GM23248 (cell line): ENCODE measurements at regions not wholly inside any gene's neighbourhood (a gene's known extent, or its start where the extent isn't known, plus 50 kb on each side); places are given as distances from the start of the nearest gene placed in this dataset.

Source experiments
- DNase-seq: peaks from one replicate; pipeline ENCODE4 v3.0.0-alpha.2; 2015
- H2AFZ ChIP-seq: fragments of 200-600 bp; sonication (generic); 2 replicates; pipeline ENCODE4 v1.6.1; 2016; ENCODE audit warnings: antibody characterized with exemption
- H3F3A ChIP-seq: fragments of 200-600 bp; sonication (generic); 2 replicates; pipeline ENCODE4 v1.6.1; 2016; ENCODE audit warnings: mild to moderate bottlenecking, antibody characterized with exemption, mixed run types; ENCODE audit not compliant: insufficient read depth
- H3K27ac ChIP-seq: fragments of 200-600 bp; sonication (generic); 2 replicates; pipeline ENCODE4 v1.5.1; 2016; ENCODE audit warnings: mild to moderate bottlenecking
- H3K27me3 ChIP-seq: fragments of 200-600 bp; sonication (generic); replicated peaks from 2 replicates; pipeline ENCODE4 v1.6.1; 2016; ENCODE audit warnings: mild to moderate bottlenecking; ENCODE audit not compliant: insufficient read depth
- H3K36me3 ChIP-seq: fragments of 200-600 bp; sonication (generic); 2 replicates; pipeline ENCODE4 v1.6.1; 2016; ENCODE audit warnings: low read depth, mild to moderate bottlenecking
- H3K4me1 ChIP-seq: fragments of 200-600 bp; sonication (generic); 2 replicates; pipeline ENCODE4 v1.6.1; 2016; ENCODE audit warnings: mild to moderate bottlenecking; ENCODE audit not compliant: insufficient read depth
- H3K4me2 ChIP-seq: fragments of 200-600 bp; sonication (generic); one replicate; pipeline ENCODE4 v1.6.1; 2016; ENCODE audit warnings: mild to moderate bottlenecking; ENCODE audit not compliant: unreplicated experiment
- H3K4me3 ChIP-seq: fragments of 200-600 bp; sonication (generic); 2 replicates; pipeline ENCODE4 v1.5.1; 2016; ENCODE audit warnings: mild to moderate bottlenecking
- H3K79me2 ChIP-seq: fragments of 200-600 bp; sonication (generic); 2 replicates; pipeline ENCODE4 v1.6.1; 2016; ENCODE audit warnings: mild to moderate bottlenecking; ENCODE audit not compliant: insufficient read depth
- H3K9ac ChIP-seq: fragments of 200-600 bp; sonication (generic); 2 replicates; pipeline ENCODE4 v1.6.1; 2016; ENCODE audit warnings: mild to moderate bottlenecking
- H3K9me2 ChIP-seq: fragments of 200-600 bp; sonication (generic); 2 replicates; pipeline ENCODE4 v1.6.1; 2016; ENCODE audit warnings: mixed run types, mild to moderate bottlenecking, moderate library complexity; ENCODE audit not compliant: insufficient read depth
- H3K9me3 ChIP-seq: fragments of 200-600 bp; sonication (generic); one replicate; pipeline ENCODE4 v1.6.1; 2017; ENCODE audit warnings: low read depth
- H4K20me1 ChIP-seq: fragments of 200-600 bp; sonication (generic); 2 replicates; pipeline ENCODE4 v1.6.0; 2016; ENCODE audit not compliant: insufficient read depth
- EZH2 ChIP-seq: fragments of 200-600 bp; sonication (generic); IDR thresholded peaks from 2 replicates; pipeline ENCODE4 v1.6.1; 2018; ENCODE audit warnings: antibody characterized with exemption, mild to moderate bottlenecking; ENCODE audit not compliant: insufficient read depth, poor library complexity, severe bottlenecking
- EZH2phosphoT487 ChIP-seq: fragments of 200-600 bp; sonication (generic); IDR thresholded peaks from 2 replicates; pipeline ENCODE4 v1.6.1; 2018; ENCODE audit warnings: antibody characterized with exemption, moderate library complexity, mild to moderate bottlenecking, low read depth; ENCODE audit not compliant: insufficient read depth
- WGBS, 2 experiments: methylation state at CpG; one replicate each; pipeline ENCODE4 v1.1.6; 2015 to 2017; ENCODE audit warnings: low lambda C conversion rate in 2 of 2, low coverage in 1 of 2; ENCODE audit errors: missing lambda C conversion rate in 2 of 2; 5-methylcytosine and 5-hydroxymethylcytosine counted together
- in situ Hi-C: fragments of 300-500 bp; cut with MboI; formaldehyde crosslinking; loops from 2 replicates; pipeline ENCODE4 v1.15.0; 2020

GRCh38 chr18:55819448-55819847, 231.5 kb upstream of the TCF4 start:
- no peaks in the 10 kb centered on the region for H3K79me2 ChIP-seq
- DNase-seq = no peak
- no peak overlapping the region for H3K9ac ChIP-seq
- H3K27me3 ChIP-seq = no peaks in the 10 kb centered on the region
- H3F3A ChIP-seq = peaks cover 26% of the 10 kb centered on the region; the same call in 1 of the 2 replicates
- no peaks in the 10 kb centered on the region for H3K9me2 ChIP-seq
- in situ Hi-C loops = no loop called here
- no peak overlapping the region for H3K27ac ChIP-seq
- H3K9me3 ChIP-seq = no peaks in the 10 kb centered on the region
- H3K36me3 ChIP-seq = no peaks in the 10 kb centered on the region
- TF ChIP-seq EZH2phosphoT487 = no peak
- TF ChIP-seq EZH2 = no peak
- H3K4me2 ChIP-seq = no peak overlapping the region
- 97 to 98% methylated on average over 3 of the region's 3 CpGs for WGBS, 2 experiments
- no peak overlapping the region for H2AFZ ChIP-seq
- H4K20me1 ChIP-seq = no peaks in the 10 kb centered on the region
- no peak overlapping the region for H3K4me3 ChIP-seq
- peaks cover 31% of the 10 kb centered on the region for H3K4me1 ChIP-seq

- TF ChIP-seq EZH2 (no peak), EZH2phosphoT487 (no peak)
- no peaks in the 10 kb centered on the region for H3K9me3 ChIP-seq
- H3K27ac ChIP-seq = no peak overlapping the region
- H3K4me3 ChIP-seq = no peak overlapping the region
- WGBS, 2 experiments = 96 to 100% methylated on average over 1 of the region's 1 CpG
- H3F3A ChIP-seq = peaks cover 26% of the 10 kb centered on the region; the same call in 1 of the 2 replicates
- no peaks in the 10 kb centered on the region for H4K20me1 ChIP-seq
- no peaks in the 10 kb centered on the region for H3K27me3 ChIP-seq
- no peaks in the 10 kb centered on the region for H3K9me2 ChIP-seq
- H3K4me1 ChIP-seq = peaks cover 31% of the 10 kb centered on the region
- no peaks in the 10 kb centered on the region for H3K79me2 ChIP-seq
- H2AFZ ChIP-seq = no peak overlapping the region
- H3K9ac ChIP-seq = no peak overlapping the region
- no peaks in the 10 kb centered on the region for H3K36me3 ChIP-seq
- in situ Hi-C loops = no loop called here
- no peak overlapping the region for H3K4me2 ChIP-seq
- no peak for DNase-seq
Measured at GRCh38 chr18:55818284-55818683, 230.3 kb upstream of the TCF4 start.

GRCh38 chr18:55811925-55812324, 223.9 kb upstream of the TCF4 start:
- Histone ChIP-seq H3F3A (0 out of 2 replicates have a peak, but pooled peaks cover 6% of the 10 kb centered on the region), H4K20me1 (no peaks in the 10 kb centered on the region; the same call in 1 of the 2 replicates), H3K4me1 (peaks cover 15% of the 10 kb centered on the region), H2AFZ (no peak overlapping the region), H3K27me3 (no peaks in the 10 kb centered on the region), H3K4me2 (no peak overlapping the region), H3K9me3 (no peaks in the 10 kb centered on the region), H3K9me2 (no peaks in the 10 kb centered on the region), H3K9ac (no peak overlapping the region), H3K79me2 (no peaks in the 10 kb centered on the region), H3K4me3 (no peak overlapping the region), H3K36me3 (no peaks in the 10 kb centered on the region; the same call in 1 of the 2 replicates), H3K27ac (no peak overlapping the region)
- TF ChIP-seq EZH2 = no peak
- TF ChIP-seq EZH2phosphoT487 = no peak
- DNase-seq = no peak
- WGBS, 2 experiments = 91 to 93% methylated on average over 3 of the region's 3 CpGs
- in situ Hi-C loops = no loop called here

- Histone ChIP-seq H3F3A (no peaks in the 10 kb centered on the region), H3K9ac (no peak overlapping the region), H3K27me3 (no peaks in the 10 kb centered on the region), H3K9me3 (no peaks in the 10 kb centered on the region), H3K4me3 (no peak overlapping the region), H3K9me2 (no peaks in the 10 kb centered on the region), H3K36me3 (no peaks in the 10 kb centered on the region; the same call in 1 of the 2 replicates), H4K20me1 (no peaks in the 10 kb centered on the region; the same call in 1 of the 2 replicates), H3K79me2 (no peaks in the 10 kb centered on the region), H3K4me2 (no peak overlapping the region), H2AFZ (no peak overlapping the region), H3K4me1 (no peaks in the 10 kb centered on the region), H3K27ac (no peak overlapping the region)
- no peak for DNase-seq
- in situ Hi-C loops = no loop called here
- WGBS, 2 experiments = 93 to 95% methylated on average over 3 of the region's 3 CpGs
- TF ChIP-seq EZH2 (no peak), EZH2phosphoT487 (no peak)
Measured at GRCh38 chr18:55805666-55806065, 217.7 kb upstream of the TCF4 start.

- in situ Hi-C loops = loop anchor here (25.0 kb wide), 1 partner anchor 558 kb away; no protein-coding TSS in a partner anchor
- Histone ChIP-seq H3K9me3 (no peaks in the 10 kb centered on the region), H2AFZ (peak overlapping the region; percentile 67), H3F3A (0 out of 2 replicates have a peak, but pooled peaks cover 24% of the 10 kb centered on the region), H3K9ac (no peak overlapping the region; the same call in 1 of the 2 replicates), H3K27ac (no peak overlapping the region), H3K9me2 (no peaks in the 10 kb centered on the region), H3K4me1 (peaks cover 24% of the 10 kb centered on the region), H3K79me2 (no peaks in the 10 kb centered on the region), H3K27me3 (no peaks in the 10 kb centered on the region), H3K4me2 (peak overlapping the region; percentile 30), H4K20me1 (no peaks in the 10 kb centered on the region), H3K4me3 (peak overlapping the region; percentile 33), H3K36me3 (no peaks in the 10 kb centered on the region)
- TF ChIP-seq EZH2phosphoT487 (no peak), EZH2 (no peak)
- WGBS, 2 experiments = 57 to 60% methylated on average over 2 of the region's 2 CpGs
- no peak for DNase-seq
Measured at GRCh38 chr18:55795101-55795669, 207.2 kb upstream of the TCF4 start.
